Ishikawa (cell line): ENCODE measurements at regions not wholly inside any gene's neighbourhood (a gene's known extent, or its start where the extent isn't known, plus 50 kb on each side); places are given as distances from the start of the nearest gene placed in this dataset.

Experiments used
- CEBPB ChIP-seq: IDR thresholded peaks from 2 replicates; pipeline ENCODE4 v1.6.1; 2012
- CREB1 ChIP-seq: IDR thresholded peaks from 2 replicates; pipeline ENCODE4 v1.6.1; 2012; ENCODE audit warnings: low read depth
- EGR1 ChIP-seq: IDR thresholded peaks from 2 replicates; pipeline ENCODE4 v1.6.1; 2012
- EP300 ChIP-seq: IDR thresholded peaks from 2 replicates; pipeline ENCODE4 v1.6.1; 2012; ENCODE audit warnings: borderline replicate concordance
- FOXM1 ChIP-seq: IDR thresholded peaks from 2 replicates; pipeline ENCODE4 v1.6.1; 2012; ENCODE audit warnings: low read depth, borderline replicate concordance
- MAX ChIP-seq: IDR thresholded peaks from 2 replicates; pipeline ENCODE4 v1.6.1; 2012
- NFIC ChIP-seq: IDR thresholded peaks from 2 replicates; pipeline ENCODE4 v1.6.1; 2012
- RAD21 ChIP-seq: IDR thresholded peaks from 2 replicates; pipeline ENCODE4 v1.6.1; 2012; ENCODE audit warnings: low read depth
- TAF1 ChIP-seq: IDR thresholded peaks from 2 replicates; pipeline ENCODE4 v1.6.1; 2012; ENCODE audit warnings: low read depth, mild to moderate bottlenecking
- TCF12 ChIP-seq: IDR thresholded peaks from 2 replicates; pipeline ENCODE4 v1.6.1; 2012; ENCODE audit warnings: low read depth
- TEAD4 ChIP-seq: IDR thresholded peaks from 2 replicates; pipeline ENCODE4 v1.6.1; 2012
- USF1 ChIP-seq: IDR thresholded peaks from 2 replicates; pipeline ENCODE4 v1.6.1; 2012
- YY1 ChIP-seq: IDR thresholded peaks from 2 replicates; pipeline ENCODE4 v1.6.1; 2012; ENCODE audit warnings: low read depth
- ZBTB7A ChIP-seq: IDR thresholded peaks from 2 replicates; pipeline ENCODE4 v1.6.1; 2012; ENCODE audit warnings: low read depth
- TF ChIP-seq, protein P1 (sequence below): IDR thresholded peaks from 2 replicates; pipeline ENCODE4 v1.6.1; 2012; ENCODE audit warnings: low read depth, mild to moderate bottlenecking

DNA sequence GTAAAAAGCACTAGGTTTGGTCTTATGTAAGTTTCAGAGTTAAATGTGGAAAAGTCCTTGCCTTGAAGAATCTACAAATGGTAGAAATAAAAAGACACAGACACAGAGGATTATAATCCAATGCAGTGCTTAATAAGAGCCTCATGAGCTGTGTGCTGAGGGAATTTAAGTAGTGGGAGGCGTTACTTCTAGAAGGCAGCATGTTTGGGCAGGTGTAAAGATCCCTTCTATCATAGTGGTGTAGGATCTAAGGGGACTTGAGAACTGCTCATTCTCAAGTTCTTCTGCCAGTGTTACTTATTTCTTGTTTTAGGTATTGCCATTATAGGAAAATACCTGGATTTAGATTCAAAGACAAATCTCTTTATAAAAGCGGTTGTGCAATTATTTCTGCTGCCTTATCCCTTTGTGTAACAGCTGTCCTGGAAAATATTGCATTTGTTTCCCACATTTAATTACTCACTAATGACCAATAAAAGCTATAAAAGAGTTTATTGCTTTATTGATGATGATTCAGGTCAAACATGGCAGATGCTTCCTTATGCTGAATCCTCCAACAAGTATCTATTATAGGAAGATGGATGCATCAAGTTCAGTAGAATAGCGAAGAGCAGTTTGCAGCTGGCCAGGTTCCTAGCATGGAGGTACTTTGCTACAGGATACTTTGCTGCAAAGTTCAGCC lies 132.5 kb upstream of the IVNS1ABP start:
- TF ChIP-seq EP300 (no peak), CEBPB (no peak), TAF1 (no peak), ZBTB7A (no peak), CREB1 (no peak)

GRCh38 chr1:185448591-185449186 lies 131.6 kb upstream of the IVNS1ABP start:
- no peak for TF ChIP-seq USF1
- TF ChIP-seq EGR1, result no peak
- no peak for TF ChIP-seq MAX
- no peak for TF ChIP-seq TEAD4
- TF ChIP-seq RAD21, result no peak
- no peak for TF ChIP-seq TAF1
- no peak for TF ChIP-seq CREB1
- no peak for TF ChIP-seq YY1
- TF ChIP-seq CEBPB, result no peak
- no peak for TF ChIP-seq NFIC
- no peak for TF ChIP-seq FOXM1
- no peak for TF ChIP-seq ZBTB7A
- TF ChIP-seq EP300, result no peak
- no peak for TF ChIP-seq TCF12
- TF ChIP-seq, protein P1, sequence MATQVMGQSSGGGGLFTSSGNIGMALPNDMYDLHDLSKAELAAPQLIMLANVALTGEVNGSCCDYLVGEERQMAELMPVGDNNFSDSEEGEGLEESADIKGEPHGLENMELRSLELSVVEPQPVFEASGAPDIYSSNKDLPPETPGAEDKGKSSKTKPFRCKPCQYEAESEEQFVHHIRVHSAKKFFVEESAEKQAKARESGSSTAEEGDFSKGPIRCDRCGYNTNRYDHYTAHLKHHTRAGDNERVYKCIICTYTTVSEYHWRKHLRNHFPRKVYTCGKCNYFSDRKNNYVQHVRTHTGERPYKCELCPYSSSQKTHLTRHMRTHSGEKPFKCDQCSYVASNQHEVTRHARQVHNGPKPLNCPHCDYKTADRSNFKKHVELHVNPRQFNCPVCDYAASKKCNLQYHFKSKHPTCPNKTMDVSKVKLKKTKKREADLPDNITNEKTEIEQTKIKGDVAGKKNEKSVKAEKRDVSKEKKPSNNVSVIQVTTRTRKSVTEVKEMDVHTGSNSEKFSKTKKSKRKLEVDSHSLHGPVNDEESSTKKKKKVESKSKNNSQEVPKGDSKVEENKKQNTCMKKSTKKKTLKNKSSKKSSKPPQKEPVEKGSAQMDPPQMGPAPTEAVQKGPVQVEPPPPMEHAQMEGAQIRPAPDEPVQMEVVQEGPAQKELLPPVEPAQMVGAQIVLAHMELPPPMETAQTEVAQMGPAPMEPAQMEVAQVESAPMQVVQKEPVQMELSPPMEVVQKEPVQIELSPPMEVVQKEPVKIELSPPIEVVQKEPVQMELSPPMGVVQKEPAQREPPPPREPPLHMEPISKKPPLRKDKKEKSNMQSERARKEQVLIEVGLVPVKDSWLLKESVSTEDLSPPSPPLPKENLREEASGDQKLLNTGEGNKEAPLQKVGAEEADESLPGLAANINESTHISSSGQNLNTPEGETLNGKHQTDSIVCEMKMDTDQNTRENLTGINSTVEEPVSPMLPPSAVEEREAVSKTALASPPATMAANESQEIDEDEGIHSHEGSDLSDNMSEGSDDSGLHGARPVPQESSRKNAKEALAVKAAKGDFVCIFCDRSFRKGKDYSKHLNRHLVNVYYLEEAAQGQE, result no peak

DNA sequence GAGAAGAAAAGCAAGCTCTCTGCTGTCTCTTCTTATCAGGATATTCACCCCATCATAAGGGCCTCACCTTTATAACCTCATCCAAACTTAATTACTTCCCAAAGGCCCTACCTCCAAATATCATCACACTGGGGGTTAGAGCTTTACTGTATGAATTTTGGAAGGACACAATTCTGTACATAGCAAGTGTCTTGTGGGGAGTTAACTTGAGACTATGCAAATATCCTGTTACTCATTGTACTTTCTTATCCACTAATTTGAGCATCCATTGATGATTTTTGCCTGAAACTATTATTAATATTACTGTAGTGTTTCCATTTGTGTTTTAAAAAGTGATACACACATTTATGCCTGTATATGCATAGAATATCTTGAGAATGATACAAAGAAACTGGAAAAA lies 129.1 kb upstream of the IVNS1ABP start:
- TF ChIP-seq TAF1, result no peak
- no peak for TF ChIP-seq ZBTB7A
- no peak for TF ChIP-seq CREB1
- no peak for TF ChIP-seq TEAD4
- no peak for TF ChIP-seq MAX
- TF ChIP-seq, protein P1, result no peak
- no peak for TF ChIP-seq FOXM1
- no peak for TF ChIP-seq USF1
- TF ChIP-seq TCF12, result no peak
- no peak for TF ChIP-seq EP300
- no peak for TF ChIP-seq YY1

- TF ChIP-seq, protein P1, result no peak
- no peak for TF ChIP-seq EGR1
- no peak for TF ChIP-seq TEAD4
- no peak for TF ChIP-seq TAF1
- no peak for TF ChIP-seq ZBTB7A
- no peak for TF ChIP-seq RAD21
- TF ChIP-seq YY1, result no peak
- no peak for TF ChIP-seq USF1
- no peak for TF ChIP-seq EP300
- TF ChIP-seq FOXM1, result no peak
- no peak for TF ChIP-seq TCF12
These were observed 128.6 kb upstream of the IVNS1ABP start for GRCh38 chr1:185445594-185445993.
